NCI-H748 (cell line): ENCODE measurements at regions not wholly inside any gene's neighbourhood (a gene's known extent, or its start where the extent isn't known, plus 50 kb on each side); places are given as distances from the start of the nearest gene placed in this dataset.
A peak's percentile ranks its signal among the peaks of the same experiment; 100 is the strongest.
"Not testable (repeated sequence)": the region's sequence is repeated elsewhere in the genome, so short reads cannot be mapped to it uniquely, and the experiment has no call there.

Experiments used
- DNase-seq: peaks from one replicate; lab custom pipeline; 2025; ENCODE audit not compliant: unreplicated experiment; lab: John Stamatoyannopoulos, UW

- no peak for DNase-seq
Observed at GRCh38 chr10:33666686-33667480, 332.4 kb upstream of the NRP1 start.

GRCh38 chr10:33665501-33665900 is 331.0 kb upstream of the NRP1 start:
- no peak for DNase-seq

- DNase-seq: no peak
Observed at GRCh38 chr10:33664070-33664469, 329.6 kb upstream of the NRP1 start.

GRCh38 chr10:33661580-33662336 is 327.3 kb upstream of the NRP1 start:
- DNase-seq: peak; percentile 82

- no peak for DNase-seq
Observed at GRCh38 chr10:33660329-33660728, 325.9 kb upstream of the NRP1 start.

GRCh38 chr10:33657913-33658312 is 323.4 kb upstream of the NRP1 start:
- no peak for DNase-seq

- DNase-seq: peak; percentile 16
Observed at GRCh38 chr10:33657154-33657908, 322.9 kb upstream of the NRP1 start.

- no peak for DNase-seq
Observed at GRCh38 chr10:33655921-33656320, 321.5 kb upstream of the NRP1 start.

GRCh38 chr10:33655165-33655815 is 320.8 kb upstream of the NRP1 start:
- DNase-seq: no peak

GRCh38 chr10:33653584-33654367 is 319.3 kb upstream of the NRP1 start:
- DNase-seq: no peak

GRCh38 chr10:33652870-33653269 is 318.4 kb upstream of the NRP1 start:
- DNase-seq: no peak

- not testable (repeated sequence) for DNase-seq
Observed at GRCh38 chr10:33650131-33650530, 315.7 kb upstream of the NRP1 start.

GRCh38 chr10:33643042-33643441 is 308.6 kb upstream of the NRP1 start:
- DNase-seq: no peak

- DNase-seq: no peak
Observed at GRCh38 chr10:33638891-33639290, 304.4 kb upstream of the NRP1 start.

GRCh38 chr10:33638374-33638773 is 303.9 kb upstream of the NRP1 start:
- DNase-seq: peak; percentile 9

- no peak for DNase-seq
Observed at GRCh38 chr10:33635967-33636515, 301.6 kb upstream of the NRP1 start.

- no peak for DNase-seq
Observed at GRCh38 chr10:33632432-33632831, 298.0 kb upstream of the NRP1 start.

- no peak for DNase-seq
Observed at GRCh38 chr10:33631991-33632390, 297.5 kb upstream of the NRP1 start.

GRCh38 chr10:33630761-33631160 is 296.3 kb upstream of the NRP1 start:
- DNase-seq: no peak

- no peak for DNase-seq
Observed at GRCh38 chr10:33627611-33628010, 293.1 kb upstream of the NRP1 start.
